ENCODE measurements at regions not wholly inside any gene's neighbourhood (a gene's known extent, or its start where the extent isn't known, plus 50 kb on each side); places are given as distances from the start of the nearest gene placed in this dataset.

DNA sequence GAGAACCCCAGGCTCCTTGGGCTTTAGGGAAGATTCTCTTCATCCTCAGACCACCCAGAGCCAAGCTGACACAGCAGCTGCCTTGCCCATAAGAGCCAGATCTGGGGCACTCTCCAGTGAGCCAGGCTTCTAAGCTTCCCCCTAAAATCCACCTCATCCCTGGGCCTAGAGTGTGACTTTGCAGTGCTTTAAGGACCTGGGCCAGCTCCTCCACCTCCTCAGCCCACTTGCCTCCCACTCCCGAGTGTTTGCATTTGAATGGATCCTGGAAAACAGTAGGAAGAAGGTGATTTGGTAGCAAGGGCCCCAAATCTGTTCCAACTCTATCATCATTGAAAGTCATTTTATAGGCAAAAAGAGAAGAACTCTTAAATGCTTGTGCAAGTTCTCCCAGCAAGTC lies 108.7 kb upstream of the UBL3 start:
- Mint-ChIP-seq H3K9me3 (peaks cover under 1% of the 10 kb centered on the region), H3K4me3 (no peak overlapping the region), H3K27me3 (ENCODE audit: low read depth) (peaks cover 3% of the 10 kb centered on the region), H3K27ac (no peak overlapping the region), H3K36me3 (no peaks in the 10 kb centered on the region), H3K4me1 (peaks cover 2% of the 10 kb centered on the region)
- DNase-seq (ENCODE audit: low spot score in 2 of 2, unreplicated experiment in 2 of 2): no peak
- TF ChIP-seq CTCF (IDR thresholded peaks at IDR 0.05; ENCODE audit: unreplicated experiment): no peak

- no peak overlapping the region for H3K4me3 Mint-ChIP-seq
- no peak for TF ChIP-seq CTCF (IDR thresholded peaks at IDR 0.05; ENCODE audit: unreplicated experiment)
- DNase-seq (ENCODE audit: low spot score in 2 of 2, unreplicated experiment in 2 of 2): no peak
- H3K4me1 Mint-ChIP-seq: peaks cover 2% of the 10 kb centered on the region
- no peak overlapping the region for H3K27ac Mint-ChIP-seq
- H3K27me3 Mint-ChIP-seq (ENCODE audit: low read depth): peaks cover 3% of the 10 kb centered on the region
- H3K9me3 Mint-ChIP-seq: no peaks in the 10 kb centered on the region
- no peaks in the 10 kb centered on the region for H3K36me3 Mint-ChIP-seq
Measured at GRCh38 chr13:29958476-29958875, 108.1 kb upstream of the UBL3 start.

DNA sequence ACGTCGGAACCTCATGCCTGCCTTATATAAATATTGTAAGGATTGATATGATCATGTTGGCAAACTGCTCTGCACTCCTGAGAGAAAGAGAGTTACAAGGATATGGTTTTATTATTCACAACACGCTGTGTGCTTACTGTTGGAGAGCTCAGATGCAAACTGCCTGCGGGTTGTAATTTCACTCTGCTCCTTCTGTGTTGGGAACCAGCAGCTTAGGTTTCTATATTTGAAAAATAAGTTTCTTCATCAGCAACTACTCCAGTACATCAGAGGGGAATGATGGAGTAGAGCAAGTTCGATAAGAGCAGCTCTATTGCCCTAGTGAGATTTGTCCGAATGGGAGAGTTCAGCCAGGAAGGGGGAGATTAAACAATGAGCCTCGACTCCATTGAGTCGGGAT lies 106.9 kb upstream of the UBL3 start:
- no peak for DNase-seq (ENCODE audit: low spot score in 2 of 2, unreplicated experiment in 2 of 2)
- Mint-ChIP-seq H3K36me3 (no peaks in the 10 kb centered on the region), H3K4me3 (no peak overlapping the region), H3K27me3 (ENCODE audit: low read depth) (peaks cover 3% of the 10 kb centered on the region), H3K4me1 (peaks cover 2% of the 10 kb centered on the region), H3K27ac (no peak overlapping the region), H3K9me3 (no peaks in the 10 kb centered on the region)
- TF ChIP-seq CTCF (IDR thresholded peaks at IDR 0.05; ENCODE audit: unreplicated experiment): no peak

DNA sequence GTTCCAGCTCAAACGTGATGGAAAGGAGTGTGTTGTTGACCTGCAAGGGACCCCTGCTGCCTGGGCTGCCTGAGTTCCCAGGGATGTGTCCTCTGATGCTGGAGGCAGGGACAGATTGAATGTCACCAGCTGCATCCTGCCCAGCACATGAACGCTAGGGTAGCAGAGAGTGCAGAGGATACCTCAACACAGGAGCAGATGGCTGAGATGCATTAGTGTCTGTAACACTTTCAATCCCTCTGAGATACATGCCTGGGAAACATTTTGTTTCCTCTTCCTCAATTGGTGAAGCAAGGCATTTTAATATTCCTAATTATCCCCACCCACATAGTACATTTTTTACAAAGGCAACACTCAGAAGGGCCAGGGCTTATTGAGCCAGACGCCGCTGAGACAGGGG lies 106.4 kb upstream of the UBL3 start:
- no peak for TF ChIP-seq CTCF (IDR thresholded peaks at IDR 0.05; ENCODE audit: unreplicated experiment)
- Mint-ChIP-seq H3K9me3 (no peaks in the 10 kb centered on the region), H3K27me3 (ENCODE audit: low read depth) (peaks cover 3% of the 10 kb centered on the region), H3K27ac (no peak overlapping the region), H3K4me1 (peaks cover 2% of the 10 kb centered on the region), H3K36me3 (no peaks in the 10 kb centered on the region), H3K4me3 (no peak overlapping the region)
- no peak for DNase-seq (ENCODE audit: low spot score in 2 of 2, unreplicated experiment in 2 of 2)

- TF ChIP-seq CTCF (IDR thresholded peaks at IDR 0.05; ENCODE audit: unreplicated experiment): no peak
- DNase-seq (ENCODE audit: low spot score in 2 of 2, unreplicated experiment in 2 of 2): no peak
- Mint-ChIP-seq H3K36me3 (no peaks in the 10 kb centered on the region), H3K4me1 (peaks cover 2% of the 10 kb centered on the region), H3K4me3 (no peak overlapping the region), H3K27ac (no peak overlapping the region), H3K27me3 (ENCODE audit: low read depth) (peaks cover 3% of the 10 kb centered on the region), H3K9me3 (no peaks in the 10 kb centered on the region)
Measured at GRCh38 chr13:29955137-29955650, 104.8 kb upstream of the UBL3 start.
